HepG2 (cell line): ENCODE measurements at regions not wholly inside any gene's neighbourhood (a gene's known extent, or its start where the extent isn't known, plus 50 kb on each side); places are given as distances from the start of the nearest gene placed in this dataset.

Experiments
- ATAC-seq: fragments of 200-7000 bp; cut with Tn5 transposase; 3 replicates; pipeline ENCODE4 v1.9.1; 2020; ENCODE audit warnings: mild to moderate bottlenecking, moderate library complexity
- BruUV-seq: library from RNA; stranded (reverse); fragments of 400-500 nt; replicated peaks from 2 replicates; lab custom pipeline; 2021; lab: Mats Ljungman, UMichigan
- CTCF ChIA-PET: fragments of 300-600 bp; formaldehyde crosslinking; extraction: SDS; loops from one replicate; lab custom pipeline; 2021; ENCODE audit warnings: low total read pairs, inconsistent platforms, low intra/inter-chr PET ratio; lab: Yijun Ruan, JAX
- POLR2A ChIA-PET: fragments of 350-600 bp; sonication (Branson Sonifier 250); formaldehyde crosslinking; loops from one replicate; lab custom pipeline; 2020; ENCODE audit warnings: antibody characterized with exemption, inconsistent platforms; lab: Yijun Ruan, JAX
- DNase-seq: peaks from one replicate; pipeline ENCODE4 v3.0.0-alpha.2; 2015; ENCODE audit warnings: low spot score
- FAIRE-seq: peaks from 3 replicates; lab custom pipeline; 2011; peaks lifted over from hg19 to GRCh38; lab: Jason Lieb, UNC
- H2AFZ ChIP-seq: one replicate; pipeline ENCODE4 v1.6.1; 2011; ENCODE audit warnings: low read length, inconsistent platforms
- H3K27ac ChIP-seq: fragments of 300-600 bp; 3 replicates; pipeline ENCODE4 v1.8.0; 2011; ENCODE audit warnings: mixed run types, mild to moderate bottlenecking, mixed read lengths, low read length, inconsistent platforms; ENCODE audit not compliant: insufficient read depth; ENCODE audit errors: extremely low read length
- H3K27me3 ChIP-seq, 2 experiments: fragments of 200-600 bp in 1 of 2; 2 replicates in 1 of 2; 3 replicates in 1 of 2; pipeline versions ENCODE4 v1.6.0 to v1.8.0; 2011; ENCODE audit warnings: low read length in 2 of 2, mild to moderate bottlenecking in 2 of 2, moderate library complexity in 2 of 2, inconsistent platforms in 1 of 2; ENCODE audit not compliant: insufficient read depth in 2 of 2, control insufficient read depth in 1 of 2
- H3K36me3 ChIP-seq, 2 experiments: fragments of 200-600 bp in 1 of 2; replicated peaks in 1 of 2; 2 replicates in 1 of 2; 3 replicates in 1 of 2; pipeline versions ENCODE4 v1.5.1 to v1.8.0; 2011; ENCODE audit warnings: low read length in 2 of 2, inconsistent platforms in 1 of 2; ENCODE audit not compliant: insufficient read depth in 2 of 2, control insufficient read depth in 1 of 2
- H3K4me1 ChIP-seq: 2 replicates; pipeline ENCODE4 v1.5.1; 2012; ENCODE audit warnings: low read length, inconsistent platforms; ENCODE audit not compliant: insufficient read depth
- H3K4me2 ChIP-seq: 2 replicates; pipeline ENCODE4 v1.6.0; 2011; ENCODE audit warnings: low read depth, low read length, inconsistent platforms
- H3K4me3 ChIP-seq, 3 experiments: fragments of 200-600 bp in 1 of 3; sonication (generic), shearing (Covaris generic) in 1 of 3; replicated peaks in 1 of 3; 2 replicates each; pipeline ENCODE4 v1.5.1; 2011 to 2016; ENCODE audit warnings: low read length in 3 of 3, inconsistent platforms in 2 of 3, low read depth in 2 of 3, mild to moderate bottlenecking in 2 of 3, control low read depth in 1 of 3, mixed read lengths in 1 of 3; ENCODE audit not compliant: insufficient read depth in 1 of 3
- H3K79me2 ChIP-seq: one replicate; pipeline ENCODE4 v1.6.1; 2011; ENCODE audit warnings: low read length, inconsistent platforms; ENCODE audit not compliant: insufficient read depth
- H3K9ac ChIP-seq: 2 replicates; pipeline ENCODE4 v1.6.0; 2011; ENCODE audit warnings: mild to moderate bottlenecking, low read depth, low read length, inconsistent platforms; ENCODE audit not compliant: insufficient read depth
- H3K9me3 ChIP-seq: 2 replicates; pipeline ENCODE4 v1.5.1; 2012; ENCODE audit warnings: mild to moderate bottlenecking, low read length
- H4K20me1 ChIP-seq: 2 replicates; pipeline ENCODE4 v1.6.0; 2011; ENCODE audit warnings: inconsistent platforms, mild to moderate bottlenecking, low read length, moderate library complexity; ENCODE audit not compliant: insufficient read depth
- HMGXB4 ChIP-seq, 2 experiments: sonication (generic) in 1 of 2; formaldehyde crosslinking in 1 of 2; IDR thresholded peaks; 2 replicates each; pipeline versions ENCODE4 v1.4.0 to v1.6.1; 2018 to 2020; ENCODE audit warnings: missing genetic modification reagents in 2 of 2, borderline replicate concordance in 1 of 2, low read depth in 1 of 2, mild to moderate bottlenecking in 1 of 2, missing biosample characterization in 1 of 2
- MAFF ChIP-seq: IDR thresholded peaks from 2 replicates; pipeline ENCODE4 v1.6.1; 2011; ENCODE audit warnings: low read depth, low read length, improper control_type of control experiment
- MAFK ChIP-seq, 2 experiments: IDR thresholded peaks in 1 of 2; conservative IDR thresholded peaks in 1 of 2; 2 replicates each; pipeline ENCODE4 v1.6.1; 2011; ENCODE audit warnings: improper control_type of control experiment in 2 of 2, low read length in 2 of 2
- NR2F1 ChIP-seq, 2 experiments: fragments of 450-650 bp in 1 of 2; formaldehyde crosslinking in 1 of 2; IDR thresholded peaks; 2 replicates each; pipeline versions ENCODE4 v1.5.0 to v1.6.1; 2016 to 2020; ENCODE audit warnings: mild to moderate bottlenecking in 1 of 2, missing compliant biosample characterization in 1 of 2, missing genetic modification reagents in 1 of 2, moderate library complexity in 1 of 2
- WGBS: methylation state at CpG from one replicate; pipeline ENCODE4 v1.1.6; 2017; ENCODE audit warnings: low lambda C conversion rate; 5-methylcytosine and 5-hydroxymethylcytosine counted together
- in situ Hi-C: cut with HindIII; loops from 2 replicates; pipeline ENCODE4 v1.10.0; 2017; ENCODE audit warnings: low pct_unique_long_range_greater_than_20kb; ENCODE audit not compliant: extremely low pct_ligation_motif_present
- intact Hi-C: fragments of 100-400 bp; cut with micrococcal nuclease; formaldehyde crosslinking; loops from one replicate; pipeline ENCODE4 v1.10.0; 2022; ENCODE audit not compliant: unreplicated experiment
- TF ChIP-seq, protein P1 (sequence below): IDR thresholded peaks from 2 replicates; pipeline ENCODE4 v1.6.1; 2016; ENCODE audit warnings: mild to moderate bottlenecking, missing biosample characterization, missing genetic modification reagents

DNA sequence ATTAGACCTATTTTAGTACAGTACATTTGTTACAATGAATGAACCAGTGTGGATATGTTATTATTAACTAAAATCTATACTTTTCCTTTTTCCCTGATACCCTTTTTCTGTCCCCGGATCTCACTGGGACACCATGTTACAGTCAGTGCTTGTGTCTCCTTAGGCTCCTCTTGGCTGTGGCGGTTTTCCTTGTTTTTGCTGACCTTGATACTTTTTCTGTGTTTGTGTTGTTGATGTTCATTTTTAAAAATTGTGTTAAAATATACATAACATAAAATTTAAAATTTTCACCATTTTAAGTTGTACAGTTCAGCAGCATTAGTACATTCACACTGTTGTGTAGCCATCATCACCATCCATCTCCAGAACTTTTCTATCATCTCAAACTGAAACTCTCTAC lies 54.2 kb upstream of the OSBPL3 start:
- in situ Hi-C loops (no loop called here), intact Hi-C loops (no loop called here)
- 88% methylated on average over 2 of the region's 2 CpGs for WGBS
- H3K36me3 ChIP-seq, result no peaks in the 10 kb centered on the region
- 0 out of 2 replicates have a peak, but pooled peaks cover 4% of the 10 kb centered on the region for H3K9me3 ChIP-seq
- BruUV-seq, result no TSS peak
- no peak overlapping the region for H2AFZ ChIP-seq
- no peak overlapping the region for H3K9ac ChIP-seq
- H3K4me3 ChIP-seq, result no peak overlapping the region
- no peak overlapping the region for H3K4me2 ChIP-seq
- H3K27ac ChIP-seq, result no peak overlapping the region
- H3K27me3 ChIP-seq, result no peaks in the 10 kb centered on the region
- FAIRE-seq (no peak), ATAC-seq (no peak), DNase-seq (no peak)
- no peaks in the 10 kb centered on the region for H3K79me2 ChIP-seq
- H3K4me1 ChIP-seq, result peaks cover 49% of the 10 kb centered on the region
- TF ChIP-seq MAFK (conservative IDR thresholded peaks at IDR 0.05 in 1 of 2, IDR thresholded peaks at IDR 0.05 in 1 of 2; ENCODE audit: low read length in 2 of 2), result peak; percentile 46 to 50; a peak in 2 of 4 replicates
- peak; percentile 37; the same call in 1 of the 2 replicates for TF ChIP-seq MAFF
- TF ChIP-seq, protein P1, sequence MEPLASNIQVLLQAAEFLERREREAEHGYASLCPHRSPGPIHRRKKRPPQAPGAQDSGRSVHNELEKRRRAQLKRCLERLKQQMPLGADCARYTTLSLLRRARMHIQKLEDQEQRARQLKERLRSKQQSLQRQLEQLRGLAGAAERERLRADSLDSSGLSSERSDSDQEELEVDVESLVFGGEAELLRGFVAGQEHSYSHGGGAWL (CRISPR knock-in tag), result no peak
- TF ChIP-seq HMGXB4 (CRISPR knock-in tag; IDR thresholded peaks at IDR 0.05; ENCODE audit: borderline replicate concordance in 1 of 2, low read depth in 1 of 2), result no peak
- no peak for TF ChIP-seq NR2F1 (CRISPR knock-in tag; IDR thresholded peaks at IDR 0.05)
- no peaks in the 10 kb centered on the region for H4K20me1 ChIP-seq
- CTCF ChIA-PET, result no interaction called here
- POLR2A ChIA-PET, result interaction anchor here (1.2 kb wide), 1 partner anchor 91 kb away, joined by 4 read pairs; the partner anchor contains the start of gene CYCS
